HCT116 (cell line): ENCODE measurements at regions not wholly inside any gene's neighbourhood (a gene's known extent, or its start where the extent isn't known, plus 50 kb on each side); places are given as distances from the start of the nearest gene placed in this dataset.

ENCODE experiments used
- ATAC-seq: fragments of 200-7000 bp; cut with Tn5 transposase; 2 replicates; pipeline ENCODE4 v1.9.1; 2020; ENCODE audit warnings: mild to moderate bottlenecking, moderate library complexity
- BruUV-seq: library from RNA; stranded (reverse); fragments of 400-500 nt; replicated peaks from 2 replicates; lab custom pipeline; 2021; lab: Mats Ljungman, UMichigan
- CTCF ChIA-PET: fragments of 300-600 bp; sonication (Branson Sonifier 250); formaldehyde crosslinking; loops from one replicate; lab custom pipeline; 2021; ENCODE audit warnings: antibody characterized with exemption; lab: Charles Lee
- POLR2A ChIA-PET: fragments of 300-600, 350-600 bp; sonication (Branson Sonifier 250); formaldehyde crosslinking; loops from one replicate; lab custom pipeline; 2021; ENCODE audit warnings: antibody characterized with exemption; lab: Charles Lee
- RAD21 ChIA-PET, 2 experiments: fragments of 300-600 bp; sonication (Branson Sonifier 250); formaldehyde crosslinking; loops; one replicate each; lab custom pipeline; 2023; ENCODE audit warnings: low total read pairs in 2 of 2; ENCODE audit not compliant: uncharacterized antibody in 2 of 2, unreplicated experiment in 2 of 2, low non-redundant PET in 1 of 2; lab: Charles Lee
- DNase-seq: peaks from one replicate; pipeline ENCODE4 v3.0.0-alpha.2; 2010; ENCODE audit warnings: low read depth, low spot score
- H2AFZ ChIP-seq: fragments of 200-600 bp; shearing (Covaris generic), sonication (generic); 2 replicates; pipeline ENCODE4 v1.6.1; 2017; ENCODE audit warnings: low read depth, mixed run types, mixed read lengths, antibody characterized with exemption, low read length; ENCODE audit not compliant: poor library complexity, severe bottlenecking
- H3K27ac ChIP-seq: 2 replicates; pipeline ENCODE4 v1.5.1; 2012; ENCODE audit warnings: low read depth, low read length
- H3K27me3 ChIP-seq: fragments of 200-600 bp; sonication (generic); 2 replicates; pipeline ENCODE4 v1.6.1; 2016; ENCODE audit warnings: mixed run types, low read length, mixed read lengths; ENCODE audit not compliant: insufficient read depth
- H3K36me3 ChIP-seq, 2 experiments: fragments of 200-500 bp in 1 of 2; fragments of 200-600 bp in 1 of 2; sonication (Bioruptor generic) in 1 of 2; sonication (generic) in 1 of 2; 2 replicates each; pipeline versions ENCODE4 v1.5.1 to v1.6.1; 2014 to 2016; ENCODE audit warnings: low read length in 2 of 2, inconsistent platforms in 1 of 2, mixed read lengths in 1 of 2, mixed run types in 1 of 2; ENCODE audit not compliant: insufficient read depth in 2 of 2, control insufficient read depth in 1 of 2
- H3K4me1 ChIP-seq, 2 experiments: fragments of 200-600 bp in 1 of 2; sonication (generic) in 1 of 2; 2 replicates each; pipeline versions ENCODE4 v1.5.1 to v1.6.1; 2012 to 2017; ENCODE audit warnings: low read length in 2 of 2, inconsistent platforms in 1 of 2, mild to moderate bottlenecking in 1 of 2, mixed read lengths in 1 of 2, mixed run types in 1 of 2, moderate library complexity in 1 of 2; ENCODE audit not compliant: insufficient read depth in 2 of 2, control insufficient read depth in 1 of 2
- H3K4me2 ChIP-seq: fragments of 200-600 bp; sonication (generic); 2 replicates; pipeline ENCODE4 v1.6.1; 2017; ENCODE audit warnings: mixed run types, low read length, mixed read lengths
- H3K4me3 ChIP-seq, 2 experiments: fragments of 200-600 bp in 1 of 2; sonication (generic) in 1 of 2; replicated peaks in 1 of 2; 2 replicates each; pipeline ENCODE4 v1.5.1; 2011 to 2016; ENCODE audit warnings: low read length in 2 of 2, control low read depth in 1 of 2, low read depth in 1 of 2, mild to moderate bottlenecking in 1 of 2, mixed read lengths in 1 of 2, mixed run types in 1 of 2
- H3K79me2 ChIP-seq: fragments of 200-600 bp; sonication (generic); 2 replicates; pipeline ENCODE4 v1.6.1; 2017; ENCODE audit warnings: mild to moderate bottlenecking, mixed run types, low read length, moderate library complexity, mixed read lengths; ENCODE audit not compliant: insufficient read depth
- H3K9ac ChIP-seq: fragments of 200-600 bp; sonication (generic); 2 replicates; pipeline ENCODE4 v1.6.1; 2016; ENCODE audit warnings: low read length, mixed read lengths
- H3K9me2 ChIP-seq: fragments of 200-600 bp; sonication (generic), shearing (Covaris generic); 2 replicates; pipeline ENCODE4 v1.6.1; 2017; ENCODE audit warnings: mixed run types, mild to moderate bottlenecking, moderate library complexity; ENCODE audit not compliant: insufficient read depth
- H3K9me3 ChIP-seq, 2 experiments: fragments of 200-500 bp in 1 of 2; fragments of 200-600 bp in 1 of 2; sonication (Bioruptor generic) in 1 of 2; sonication (generic) in 1 of 2; 2 replicates each; pipeline ENCODE4 v1.6.1; 2014 to 2017; ENCODE audit warnings: low read length in 2 of 2, mixed read lengths in 2 of 2, inconsistent platforms in 1 of 2, low read depth in 1 of 2, mild to moderate bottlenecking in 1 of 2, mixed run types in 1 of 2, moderate library complexity in 1 of 2; ENCODE audit not compliant: control insufficient read depth in 1 of 2, insufficient read depth in 1 of 2
- H4K20me1 ChIP-seq: fragments of 200-600 bp; sonication (generic), shearing (Covaris generic); 2 replicates; pipeline ENCODE4 v1.6.1; 2017; ENCODE audit warnings: mixed run types, mild to moderate bottlenecking, moderate library complexity; ENCODE audit not compliant: insufficient read depth
- CBX3 ChIP-seq: IDR thresholded peaks from 2 replicates; pipeline ENCODE4 v1.6.1; 2012; ENCODE audit warnings: low read depth
- EGR1 ChIP-seq: IDR thresholded peaks from 2 replicates; pipeline ENCODE4 v1.6.1; 2012; ENCODE audit warnings: low read depth
- ELF1 ChIP-seq: IDR thresholded peaks from 2 replicates; pipeline ENCODE4 v1.6.1; 2012; ENCODE audit warnings: low read depth, borderline replicate concordance
- EZH2phosphoT487 ChIP-seq: fragments of 200-600 bp; IDR thresholded peaks from 2 replicates; pipeline ENCODE4 v1.6.1; 2018; ENCODE audit warnings: antibody characterized with exemption, borderline replicate concordance
- POLR2A ChIP-seq: IDR thresholded peaks from 2 replicates; pipeline ENCODE4 v1.7.0; 2011; ENCODE audit warnings: borderline replicate concordance; ENCODE audit not compliant: insufficient read depth, insufficient read length; ENCODE audit errors: extremely low read depth
- POLR2AphosphoS5 ChIP-seq: IDR thresholded peaks from 2 replicates; pipeline ENCODE4 v1.6.1; 2011; ENCODE audit warnings: mild to moderate bottlenecking, low read depth, low read length, moderate library complexity
- RAD21 ChIP-seq: IDR thresholded peaks from 2 replicates; pipeline ENCODE4 v1.6.1; 2012; ENCODE audit warnings: low read depth, mild to moderate bottlenecking
- SIN3A ChIP-seq: IDR thresholded peaks from 2 replicates; pipeline ENCODE4 v1.6.1; 2012; ENCODE audit warnings: low read depth
- SP1 ChIP-seq: IDR thresholded peaks from 2 replicates; pipeline ENCODE4 v1.6.1; 2012; ENCODE audit warnings: low read depth
- SRF ChIP-seq: IDR thresholded peaks from 2 replicates; pipeline ENCODE4 v1.6.1; 2012; ENCODE audit warnings: low read depth
- TCF7L2 ChIP-seq: IDR thresholded peaks from 2 replicates; pipeline ENCODE4 v1.7.0; 2011; ENCODE audit warnings: borderline replicate concordance, inconsistent platforms; ENCODE audit not compliant: insufficient read depth, insufficient read length; ENCODE audit errors: extremely low read depth
- YY1 ChIP-seq: IDR thresholded peaks from 2 replicates; pipeline ENCODE4 v1.6.1; 2011; ENCODE audit warnings: low read length, low read depth, moderate library complexity, mild to moderate bottlenecking; ENCODE audit not compliant: insufficient replicate concordance; ENCODE audit errors: extremely low read depth
- ZNF274 ChIP-seq: fragments of 200-500 bp; sonication (Bioruptor generic); IDR thresholded peaks from 2 replicates; pipeline ENCODE4 v1.6.1; 2014; ENCODE audit warnings: mild to moderate bottlenecking, low read depth, low read length, inconsistent platforms
- intact Hi-C: fragments of 100-400 bp; cut with micrococcal nuclease; formaldehyde crosslinking; loops from 2 replicates; pipeline ENCODE4 v1.10.0; 2022
- TF ChIP-seq, protein P1 (sequence below): IDR thresholded peaks from 2 replicates; pipeline ENCODE4 v1.6.1; 2012; ENCODE audit warnings: low read depth
- TF ChIP-seq, protein P2 (sequence below): IDR thresholded peaks from 2 replicates; pipeline ENCODE4 v1.6.1; 2011; ENCODE audit warnings: mild to moderate bottlenecking, low read length, moderate library complexity; ENCODE audit not compliant: insufficient replicate concordance; ENCODE audit errors: extremely low read depth

DNA sequence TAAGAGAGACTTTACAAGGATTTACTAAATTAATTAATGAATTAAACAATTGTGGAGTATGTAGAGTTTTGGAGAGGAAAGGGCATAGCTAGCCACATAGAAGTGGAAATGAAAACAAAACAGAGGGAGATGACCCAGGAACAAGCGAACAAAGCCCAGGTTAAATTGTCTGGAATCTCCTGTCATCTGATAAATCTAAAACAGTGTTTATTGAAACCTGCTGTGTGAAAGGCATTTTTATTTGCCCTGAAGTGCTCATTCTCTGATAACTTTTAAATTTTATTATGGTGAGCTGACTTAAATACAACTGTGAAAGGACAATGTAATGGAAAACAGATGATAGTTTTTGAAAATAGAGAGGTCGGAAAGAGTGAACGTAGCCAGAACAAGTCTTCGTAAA lies 682.8 kb upstream of the KIRREL3 start:
- no peaks in the 10 kb centered on the region for H3K4me1 ChIP-seq
- H3K27me3 ChIP-seq, result no peaks in the 10 kb centered on the region
- H3K27ac ChIP-seq, result no peak overlapping the region
- H3K79me2 ChIP-seq, result no peaks in the 10 kb centered on the region
- ATAC-seq (no peak), DNase-seq (no peak)
- intact Hi-C loops, result no loop called here
- TF ChIP-seq SP1 (no peak), TCF7L2 (no peak), SRF (no peak), RAD21 (no peak), ZNF274 (no peak), EZH2phosphoT487 (no peak), YY1 (no peak), SIN3A (no peak)
- no peak overlapping the region for H3K4me3 ChIP-seq
- no peaks in the 10 kb centered on the region for H3K9me2 ChIP-seq
- H3K36me3 ChIP-seq, result no peaks in the 10 kb centered on the region
- BruUV-seq, result no TSS peak
- no peak overlapping the region for H3K4me2 ChIP-seq
- no peak overlapping the region for H3K9ac ChIP-seq
- H2AFZ ChIP-seq, result no peak overlapping the region
- no peaks in the 10 kb centered on the region for H4K20me1 ChIP-seq
- H3K9me3 ChIP-seq, result peaks cover 0 to 23% of the 10 kb centered on the region in 2 experiments; a peak in 2 of 4 replicates
- ChIA-PET RAD21 (no interaction called here), CTCF (no interaction called here), POLR2A (no interaction called here)

GRCh38 chr11:127679816-127680545 lies 679.4 kb upstream of the KIRREL3 start:
- ChIA-PET POLR2A (no interaction called here), RAD21 (no interaction called here), CTCF (no interaction called here)
- no peak overlapping the region for H3K4me3 ChIP-seq
- H3K9me3 ChIP-seq, result peaks cover 0 to 33% of the 10 kb centered on the region in 2 experiments; a peak in 2 of 4 replicates
- H2AFZ ChIP-seq, result no peak overlapping the region
- no peaks in the 10 kb centered on the region for H3K27me3 ChIP-seq
- no peak overlapping the region for H3K4me2 ChIP-seq
- H3K79me2 ChIP-seq, result no peaks in the 10 kb centered on the region
- no peak overlapping the region for H3K27ac ChIP-seq
- no peaks in the 10 kb centered on the region for H3K36me3 ChIP-seq
- intact Hi-C loops, result no loop called here
- H3K9ac ChIP-seq, result no peak overlapping the region
- DNase-seq (no peak), ATAC-seq (no peak)
- H4K20me1 ChIP-seq, result no peaks in the 10 kb centered on the region
- no TSS peak for BruUV-seq
- no peaks in the 10 kb centered on the region for H3K4me1 ChIP-seq
- H3K9me2 ChIP-seq, result no peaks in the 10 kb centered on the region
- TF ChIP-seq EZH2phosphoT487, result no peak
- no peak for TF ChIP-seq POLR2AphosphoS5
- no peak for TF ChIP-seq SIN3A
- no peak for TF ChIP-seq CBX3
- no peak for TF ChIP-seq ELF1
- no peak for TF ChIP-seq POLR2A
- TF ChIP-seq ZNF274, result no peak
- TF ChIP-seq, protein P1, sequence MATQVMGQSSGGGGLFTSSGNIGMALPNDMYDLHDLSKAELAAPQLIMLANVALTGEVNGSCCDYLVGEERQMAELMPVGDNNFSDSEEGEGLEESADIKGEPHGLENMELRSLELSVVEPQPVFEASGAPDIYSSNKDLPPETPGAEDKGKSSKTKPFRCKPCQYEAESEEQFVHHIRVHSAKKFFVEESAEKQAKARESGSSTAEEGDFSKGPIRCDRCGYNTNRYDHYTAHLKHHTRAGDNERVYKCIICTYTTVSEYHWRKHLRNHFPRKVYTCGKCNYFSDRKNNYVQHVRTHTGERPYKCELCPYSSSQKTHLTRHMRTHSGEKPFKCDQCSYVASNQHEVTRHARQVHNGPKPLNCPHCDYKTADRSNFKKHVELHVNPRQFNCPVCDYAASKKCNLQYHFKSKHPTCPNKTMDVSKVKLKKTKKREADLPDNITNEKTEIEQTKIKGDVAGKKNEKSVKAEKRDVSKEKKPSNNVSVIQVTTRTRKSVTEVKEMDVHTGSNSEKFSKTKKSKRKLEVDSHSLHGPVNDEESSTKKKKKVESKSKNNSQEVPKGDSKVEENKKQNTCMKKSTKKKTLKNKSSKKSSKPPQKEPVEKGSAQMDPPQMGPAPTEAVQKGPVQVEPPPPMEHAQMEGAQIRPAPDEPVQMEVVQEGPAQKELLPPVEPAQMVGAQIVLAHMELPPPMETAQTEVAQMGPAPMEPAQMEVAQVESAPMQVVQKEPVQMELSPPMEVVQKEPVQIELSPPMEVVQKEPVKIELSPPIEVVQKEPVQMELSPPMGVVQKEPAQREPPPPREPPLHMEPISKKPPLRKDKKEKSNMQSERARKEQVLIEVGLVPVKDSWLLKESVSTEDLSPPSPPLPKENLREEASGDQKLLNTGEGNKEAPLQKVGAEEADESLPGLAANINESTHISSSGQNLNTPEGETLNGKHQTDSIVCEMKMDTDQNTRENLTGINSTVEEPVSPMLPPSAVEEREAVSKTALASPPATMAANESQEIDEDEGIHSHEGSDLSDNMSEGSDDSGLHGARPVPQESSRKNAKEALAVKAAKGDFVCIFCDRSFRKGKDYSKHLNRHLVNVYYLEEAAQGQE, result no peak
- TF ChIP-seq SRF, result no peak
- TF ChIP-seq EGR1, result no peak
- TF ChIP-seq, protein P2, sequence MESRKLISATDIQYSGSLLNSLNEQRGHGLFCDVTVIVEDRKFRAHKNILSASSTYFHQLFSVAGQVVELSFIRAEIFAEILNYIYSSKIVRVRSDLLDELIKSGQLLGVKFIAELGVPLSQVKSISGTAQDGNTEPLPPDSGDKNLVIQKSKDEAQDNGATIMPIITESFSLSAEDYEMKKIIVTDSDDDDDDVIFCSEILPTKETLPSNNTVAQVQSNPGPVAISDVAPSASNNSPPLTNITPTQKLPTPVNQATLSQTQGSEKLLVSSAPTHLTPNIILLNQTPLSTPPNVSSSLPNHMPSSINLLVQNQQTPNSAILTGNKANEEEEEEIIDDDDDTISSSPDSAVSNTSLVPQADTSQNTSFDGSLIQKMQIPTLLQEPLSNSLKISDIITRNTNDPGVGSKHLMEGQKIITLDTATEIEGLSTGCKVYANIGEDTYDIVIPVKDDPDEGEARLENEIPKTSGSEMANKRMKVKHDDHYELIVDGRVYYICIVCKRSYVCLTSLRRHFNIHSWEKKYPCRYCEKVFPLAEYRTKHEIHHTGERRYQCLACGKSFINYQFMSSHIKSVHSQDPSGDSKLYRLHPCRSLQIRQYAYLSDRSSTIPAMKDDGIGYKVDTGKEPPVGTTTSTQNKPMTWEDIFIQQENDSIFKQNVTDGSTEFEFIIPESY, result no peak
